GM18520 (cell line): ENCODE measurements at regions not wholly inside any gene's neighbourhood (a gene's known extent, or its start where the extent isn't known, plus 50 kb on each side); places are given as distances from the start of the nearest gene placed in this dataset.

Experiments
- ATAC-seq: cut with Tn5 transposase; IDR thresholded peaks from one replicate; pipeline ENCODE4 v1.9.1; 2021; ENCODE audit not compliant: unreplicated experiment

- no peak for ATAC-seq
Observed at GRCh38 chr6:92181347-92181746, 1238.0 kb downstream of the EPHA7 start.

GRCh38 chr6:92180090-92180489 is 1239.3 kb downstream of the EPHA7 start:
- ATAC-seq, result no peak

GRCh38 chr6:92176666-92177065 is 1242.7 kb downstream of the EPHA7 start:
- no peak for ATAC-seq

GRCh38 chr6:92174398-92175073 is 1244.8 kb downstream of the EPHA7 start:
- ATAC-seq, result no peak

- ATAC-seq, result no peak
Observed at GRCh38 chr6:92169506-92169905, 1249.9 kb downstream of the EPHA7 start.

GRCh38 chr6:92166666-92167065 is 1252.7 kb downstream of the EPHA7 start:
- no peak for ATAC-seq

GRCh38 chr6:92161953-92162352 is 1257.4 kb downstream of the EPHA7 start:
- ATAC-seq, result no peak

GRCh38 chr6:92160226-92160625 is 1259.1 kb downstream of the EPHA7 start:
- no peak for ATAC-seq

- ATAC-seq, result no peak
Observed at GRCh38 chr6:92159046-92159445, 1260.3 kb downstream of the EPHA7 start.

- ATAC-seq, result no peak
Observed at GRCh38 chr6:92150553-92150952, 1268.8 kb downstream of the EPHA7 start.

- no peak for ATAC-seq
Observed at GRCh38 chr6:92147246-92147645, 1272.1 kb downstream of the EPHA7 start.

- ATAC-seq, result no peak
Observed at GRCh38 chr6:92139601-92140000, 1279.8 kb downstream of the EPHA7 start.

GRCh38 chr6:92132957-92133356 is 1286.4 kb downstream of the EPHA7 start:
- no peak for ATAC-seq

- no peak for ATAC-seq
Observed at GRCh38 chr6:92132457-92132856, 1286.9 kb downstream of the EPHA7 start.

GRCh38 chr6:92130944-92131343 is 1288.4 kb downstream of the EPHA7 start:
- no peak for ATAC-seq

GRCh38 chr6:92126983-92127382 is 1292.4 kb downstream of the EPHA7 start:
- no peak for ATAC-seq

GRCh38 chr6:92126088-92126487 is 1293.3 kb downstream of the EPHA7 start:
- no peak for ATAC-seq

- no peak for ATAC-seq
Observed at GRCh38 chr6:92125681-92126080, 1293.7 kb downstream of the EPHA7 start.

- no peak for ATAC-seq
Observed at GRCh38 chr6:92124200-92124651, 1295.1 kb downstream of the EPHA7 start.

- ATAC-seq, result no peak
Observed at GRCh38 chr6:92122746-92123145, 1296.6 kb downstream of the EPHA7 start.

- no peak for ATAC-seq
Observed at GRCh38 chr6:92121228-92121627, 1298.1 kb downstream of the EPHA7 start.

- no peak for ATAC-seq
Observed at GRCh38 chr6:92117800-92118199, 1301.6 kb downstream of the EPHA7 start.

GRCh38 chr6:92114797-92115196 is 1304.6 kb downstream of the EPHA7 start:
- no peak for ATAC-seq
